Heart right ventricle (tissue), 16 donors: ENCODE measurements at regions not wholly inside any gene's neighbourhood (a gene's known extent, or its start where the extent isn't known, plus 50 kb on each side); places are given as distances from the start of the nearest gene placed in this dataset.

Experiments used
- ATAC-seq, 8 donors: fragments of 200-7000 bp; cut with Tn5 transposase; one replicate each; pipeline ENCODE4 v1.9.1; 2020; ENCODE audit warnings: mild to moderate bottlenecking in 8 of 8, moderate library complexity in 8 of 8, moderate number of reproducible peaks in 1 of 8
- DNase-seq, 2 donors: peaks; one replicate each; pipeline ENCODE4 v3.0.0-alpha.2; 2020
- H3K27ac ChIP-seq, 10 donors: fragments of 200-600 bp; sonication (generic) in 2 of 10; one replicate each; pipeline versions ENCODE4 v1.5.0 to v1.8.0; 2020 to 2022; ENCODE audit warnings: mild to moderate bottlenecking in 3 of 10
- H3K27me3 ChIP-seq, 7 donors: fragments of 200-600 bp; one replicate each; pipeline ENCODE4 v1.8.0; 2021 to 2022; ENCODE audit warnings: mild to moderate bottlenecking in 2 of 7
- H3K36me3 ChIP-seq, 9 donors: fragments of 200-600 bp; sonication (generic) in 1 of 9; one replicate each; pipeline versions ENCODE4 v1.5.0 to v1.8.0; 2020 to 2022; ENCODE audit warnings: mild to moderate bottlenecking in 2 of 9
- H3K4me1 ChIP-seq, 9 donors: fragments of 200-600 bp; sonication (generic) in 1 of 9; one replicate each; pipeline versions ENCODE4 v1.5.0 to v1.8.0; 2020 to 2022; ENCODE audit warnings: mild to moderate bottlenecking in 4 of 9
- H3K4me3 ChIP-seq, 10 donors: fragments of 200-600 bp; sonication (generic) in 2 of 10; one replicate each; pipeline versions ENCODE4 v1.5.0 to v1.8.0; 2020 to 2022; ENCODE audit warnings: mild to moderate bottlenecking in 7 of 10, moderate library complexity in 2 of 10
- H3K9me3 ChIP-seq, 11 donors: fragments of 200-600 bp in 10 of 11; sonication (generic) in 2 of 11; one replicate each; pipeline versions ENCODE4 v1.5.0 to v1.8.0; 2013 to 2022; ENCODE audit warnings: mild to moderate bottlenecking in 2 of 11, control low read depth in 1 of 11, moderate library complexity in 1 of 11
- CTCF ChIP-seq, 9 donors: fragments of 200-600 bp; sonication (generic) in 2 of 9; IDR thresholded peaks; one replicate each; pipeline versions ENCODE4 v1.5.0 to v1.8.0; 2021 to 2022; ENCODE audit warnings: antibody characterized with exemption in 9 of 9, mild to moderate bottlenecking in 5 of 9, moderate library complexity in 1 of 9
- WGBS, 2 donors: extraction: QIAGEN DNeasy Blood & Tissue Kit; methylation state at CpG; one replicate each; pipeline ENCODE4 v1.1.7; 2013; ENCODE audit warnings: inconsistent platforms in 1 of 2; 5-methylcytosine and 5-hydroxymethylcytosine counted together
- intact Hi-C, 10 donors: fragments of 100-400 bp; cut with DNase I; formaldehyde crosslinking; loops; one replicate each; pipeline versions ENCODE4 v1.11.1 to v1.14.2; 2022
- donor health status: Arrhythmogenic right ventricular cardiomyopathy.
- donor health status: ischemic (EF 13 %, LVEDD 7.1; RV severe dilation, severe dysfunction).
- donor health status: healthy with polysubstance abuse.
- donor health status: DM: no; HTN: yes; CAD: no.
- donor health status: DM: no; HTN: no; CAD: no.
- donor health status: ischemic (EF 25% LVEDD 6.9; RV normal size, moderate dysfunction).
- donor health status: ischemic (EF 25% LVEDD 5.7; RV mildly dilated, moderate dysfunction).
- donor health status: healthy.
- donor health status: DM: yes; HTN: yes; CAD: no.
- donor health status: Ischemic cardiomyopathy.
- donor health status: ischemic (EF 35%, LVEDD 5.7; RV mildly dilated, moderate dysfunction).
- donor health status: nonischemic (EF 11% LVEDD 7.7; RV severe dilation, severe dysfunction).
- donor health status: DM: yes; HTN: yes; CAD: no.
- donor health status: PGD.
- donor health status: ischemic (EF 29% LVEDD 5.4; RV normal size, mild dysfunction).
- donor health status: nonischemic (EF 23%, LVEDD 6.1; RV moderate dilation, normal function).

GRCh38 chr2:83951378-83951947, 507.6 kb downstream of the SUCLG1 start:
- intact Hi-C loops, result no loop called here
- no peak overlapping the region for H3K4me3 ChIP-seq
- H3K27me3 ChIP-seq, result no peaks in the 10 kb centered on the region
- no peaks in the 10 kb centered on the region for H3K9me3 ChIP-seq
- 56 to 65% methylated on average over 4 of the region's 4 CpGs for WGBS, 2 donors
- H3K36me3 ChIP-seq, result no peaks in the 10 kb centered on the region
- H3K4me1 ChIP-seq, result no peaks in the 10 kb centered on the region
- no peak for DNase-seq
- no peak overlapping the region for H3K27ac ChIP-seq
- ATAC-seq, result no peak
- TF ChIP-seq CTCF (IDR thresholded peaks at IDR 0.05), result no peak

- 70 to 73% methylated on average over 1 of the region's 1 CpG for WGBS, 2 donors
- H3K36me3 ChIP-seq, result no peaks in the 10 kb centered on the region
- no peaks in the 10 kb centered on the region for H3K9me3 ChIP-seq
- H3K4me1 ChIP-seq, result no peaks in the 10 kb centered on the region
- no peak overlapping the region for H3K27ac ChIP-seq
- DNase-seq, result no peak
- TF ChIP-seq CTCF (IDR thresholded peaks at IDR 0.05), result no peak
- intact Hi-C loops, result no loop called here
- no peaks in the 10 kb centered on the region for H3K27me3 ChIP-seq
- no peak overlapping the region for H3K4me3 ChIP-seq
- no peak for ATAC-seq
Observed at GRCh38 chr2:83949361-83949760, 509.7 kb downstream of the SUCLG1 start.

GRCh38 chr2:83944191-83944590, 514.9 kb downstream of the SUCLG1 start:
- Histone ChIP-seq H3K27me3 (no peaks in the 10 kb centered on the region), H3K9me3 (no peaks in the 10 kb centered on the region), H3K4me1 (no peaks in the 10 kb centered on the region), H3K36me3 (no peaks in the 10 kb centered on the region), H3K4me3 (no peak overlapping the region), H3K27ac (no peak overlapping the region)
- no peak for TF ChIP-seq CTCF (IDR thresholded peaks at IDR 0.05)
- ATAC-seq (no peak), DNase-seq (no peak)
- intact Hi-C loops, result no loop called here
- WGBS, 2 donors, result 56 to 68% methylated on average over 3 of the region's 3 CpGs

- no peak for TF ChIP-seq CTCF (IDR thresholded peaks at IDR 0.05)
- H3K4me1 ChIP-seq, result no peaks in the 10 kb centered on the region
- no peak overlapping the region for H3K27ac ChIP-seq
- DNase-seq (no peak), ATAC-seq (no peak)
- H3K36me3 ChIP-seq, result no peaks in the 10 kb centered on the region
- intact Hi-C loops, result no loop called here
- 85 to 90% methylated on average over 3 of the region's 3 CpGs for WGBS, 2 donors
- H3K4me3 ChIP-seq, result no peak overlapping the region
- H3K27me3 ChIP-seq, result no peaks in the 10 kb centered on the region
- no peaks in the 10 kb centered on the region for H3K9me3 ChIP-seq
Observed at GRCh38 chr2:83943265-83943664, 515.8 kb downstream of the SUCLG1 start.
